IMR-90 (cell line): ENCODE measurements at regions not wholly inside any gene's neighbourhood (a gene's known extent, or its start where the extent isn't known, plus 50 kb on each side); places are given as distances from the start of the nearest gene placed in this dataset.
A peak's percentile ranks its signal among the peaks of the same experiment; 100 is the strongest.

ENCODE experiments used
- ATAC-seq: fragments of 200-7000 bp; cut with Tn5 transposase; 2 replicates; pipeline ENCODE4 v1.9.1; 2020; ENCODE audit warnings: low read depth, mild to moderate bottlenecking, moderate library complexity
- BruUV-seq: library from RNA; stranded (reverse); fragments of 400-500 nt; replicated peaks from 2 replicates; lab custom pipeline; 2021; lab: Mats Ljungman, UMichigan
- CTCF ChIA-PET: fragments of 300-600 bp; formaldehyde crosslinking; extraction: SDS; loops from one replicate; lab custom pipeline; 2021; ENCODE audit warnings: antibody characterized with exemption; lab: Yijun Ruan, JAX
- POLR2A ChIA-PET: fragments of 300-600 bp; sonication (Branson Sonifier 250); formaldehyde crosslinking; loops from one replicate; lab custom pipeline; 2022; ENCODE audit warnings: antibody characterized with exemption; ENCODE audit not compliant: unreplicated experiment; lab: Charles Lee
- DNase-seq: peaks from one replicate; pipeline ENCODE4 v3.0.0; 2013
- H2AFZ ChIP-seq: replicated peaks from 2 replicates; pipeline ENCODE3; 2013; ENCODE audit warnings: low read length, mild to moderate bottlenecking; ENCODE audit not compliant: poor library complexity
- H2AK5ac ChIP-seq: 2 replicates; pipeline ENCODE4 v1.6.1; 2013; ENCODE audit warnings: low read depth, low read length, inconsistent platforms
- H2AK9ac ChIP-seq: replicated peaks from 2 replicates; pipeline ENCODE3; 2013; ENCODE audit warnings: mild to moderate bottlenecking, low read depth, low read length, moderate library complexity; ENCODE audit not compliant: poor library complexity
- H2BK120ac ChIP-seq: 2 replicates; pipeline ENCODE4 v1.6.1; 2013; ENCODE audit warnings: low read depth, low read length, inconsistent platforms
- H2BK15ac ChIP-seq: 3 replicates; pipeline ENCODE4 v1.6.1; 2013; ENCODE audit warnings: low read depth, low read length, inconsistent platforms
- H2BK20ac ChIP-seq: 2 replicates; pipeline ENCODE4 v1.6.1; 2013; ENCODE audit warnings: low read depth, mild to moderate bottlenecking, inconsistent platforms, low read length, moderate library complexity
- H2BK5ac ChIP-seq: 2 replicates; pipeline ENCODE4 v1.6.1; 2013; ENCODE audit warnings: mild to moderate bottlenecking, low read depth, low read length, inconsistent platforms; ENCODE audit not compliant: poor library complexity, severe bottlenecking
- H3K14ac ChIP-seq: replicated peaks from 2 replicates; pipeline ENCODE4 v1.6.1; 2013; ENCODE audit warnings: low read depth, low read length, inconsistent platforms
- H3K18ac ChIP-seq: 2 replicates; pipeline ENCODE4 v1.6.1; 2013; ENCODE audit warnings: low read depth, low read length, control low read depth
- H3K23ac ChIP-seq: 2 replicates; pipeline ENCODE4 v1.6.1; 2013; ENCODE audit warnings: low read depth, low read length, inconsistent platforms
- H3K27ac ChIP-seq: 2 replicates; pipeline ENCODE4 v1.5.1; 2013; ENCODE audit warnings: mild to moderate bottlenecking, control low read depth, low read length; ENCODE audit not compliant: insufficient read depth
- H3K27me3 ChIP-seq: 2 replicates; pipeline ENCODE4 v1.6.1; 2013; ENCODE audit warnings: low read length; ENCODE audit not compliant: control insufficient read depth, insufficient read depth
- H3K36me3 ChIP-seq: 2 replicates; pipeline ENCODE4 v1.6.1; 2013; ENCODE audit warnings: low read length, mixed read lengths; ENCODE audit not compliant: control insufficient read depth, insufficient read depth
- H3K4ac ChIP-seq: 2 replicates; pipeline ENCODE4 v1.6.1; 2013; ENCODE audit warnings: low read depth, low read length, inconsistent platforms
- H3K4me1 ChIP-seq: 2 replicates; pipeline ENCODE4 v1.6.1; 2013; ENCODE audit warnings: low read length, mixed read lengths; ENCODE audit not compliant: control insufficient read depth, insufficient read depth
- H3K4me2 ChIP-seq: 2 replicates; pipeline ENCODE4 v1.6.1; 2013; ENCODE audit warnings: low read depth, mild to moderate bottlenecking, control low read depth, low read length, moderate library complexity
- H3K4me3 ChIP-seq: 2 replicates; pipeline ENCODE4 v1.5.1; 2013; ENCODE audit warnings: low read depth, mild to moderate bottlenecking, control low read depth, low read length, moderate library complexity; ENCODE audit not compliant: insufficient read depth
- H3K56ac ChIP-seq: 2 replicates; pipeline ENCODE4 v1.6.1; 2013; ENCODE audit warnings: low read length, inconsistent platforms; ENCODE audit not compliant: insufficient read depth; ENCODE audit errors: extremely low read depth
- H3K79me1 ChIP-seq, 2 experiments: 2 replicates each; pipeline ENCODE4 v1.6.1; 2013; ENCODE audit warnings: low read length in 2 of 2, inconsistent platforms in 1 of 2, low read depth in 1 of 2
- H3K9ac ChIP-seq: 2 replicates; pipeline ENCODE4 v1.6.1; 2013; ENCODE audit warnings: low read depth, low read length, control low read depth
- H3K9me1 ChIP-seq: 2 replicates; pipeline ENCODE4 v1.6.1; 2013; ENCODE audit warnings: low read length, inconsistent platforms; ENCODE audit not compliant: insufficient read depth
- H3K9me3 ChIP-seq: 2 replicates; pipeline ENCODE4 v1.6.1; 2013; ENCODE audit warnings: low read length; ENCODE audit not compliant: control insufficient read depth, insufficient read depth
- H4K20me1 ChIP-seq: 2 replicates; pipeline ENCODE4 v1.6.1; 2013; ENCODE audit warnings: low read length, inconsistent platforms; ENCODE audit not compliant: insufficient read depth
- H4K5ac ChIP-seq: 2 replicates; pipeline ENCODE4 v1.6.1; 2013; ENCODE audit warnings: mild to moderate bottlenecking, low read depth, low read length, control low read depth
- H4K8ac ChIP-seq, 2 experiments: 2 replicates each; pipeline ENCODE4 v1.6.1; 2013; ENCODE audit warnings: low read depth in 2 of 2, low read length in 2 of 2, control low read depth in 1 of 2, inconsistent platforms in 1 of 2
- H4K91ac ChIP-seq: 2 replicates; pipeline ENCODE4 v1.6.1; 2013; ENCODE audit warnings: low read depth, low read length, inconsistent platforms; ENCODE audit not compliant: insufficient read depth
- FOS ChIP-seq: fragments of 150-350 bp; IDR thresholded peaks from 2 replicates; pipeline ENCODE4 v1.6.1; 2016; ENCODE audit warnings: low read depth, low read length
- POLR2A ChIP-seq: IDR thresholded peaks from 2 replicates; pipeline ENCODE4 v1.6.1; 2012; ENCODE audit warnings: mild to moderate bottlenecking, low read depth, low read length
- RAD21 ChIP-seq: IDR thresholded peaks from 2 replicates; pipeline ENCODE4 v1.6.1; 2012; ENCODE audit warnings: low read length, improper control_type of control experiment
- WGBS, 2 experiments: methylation state at CpG; one replicate each; pipeline versions ENCODE4 v1.1.5 to v1.1.7; 2013; ENCODE audit warnings: missing lambda C conversion rate in 2 of 2; ENCODE audit not compliant: insufficient read length in 1 of 2; ENCODE audit errors: extremely low coverage in 2 of 2; 5-methylcytosine and 5-hydroxymethylcytosine counted together
- dilution Hi-C: fragments of 300-500 bp; cut with HindIII; formaldehyde crosslinking; loops from one replicate; pipeline ENCODE4 v1.14.3; 2018; ENCODE audit warnings: low sequenced_read_pairs; ENCODE audit not compliant: unreplicated experiment
- in situ Hi-C: fragments of 300-500 bp; cut with MboI; formaldehyde crosslinking; loops from 3 replicates; pipeline ENCODE4 v1.14.3; 2019; ENCODE audit warnings: low sequenced_read_pairs, inconsistent platforms, mixed read lengths
- intact Hi-C: fragments of 100-400 bp; cut with micrococcal nuclease; formaldehyde crosslinking; loops from 2 replicates; pipeline ENCODE4 v1.10.0; 2022

DNA sequence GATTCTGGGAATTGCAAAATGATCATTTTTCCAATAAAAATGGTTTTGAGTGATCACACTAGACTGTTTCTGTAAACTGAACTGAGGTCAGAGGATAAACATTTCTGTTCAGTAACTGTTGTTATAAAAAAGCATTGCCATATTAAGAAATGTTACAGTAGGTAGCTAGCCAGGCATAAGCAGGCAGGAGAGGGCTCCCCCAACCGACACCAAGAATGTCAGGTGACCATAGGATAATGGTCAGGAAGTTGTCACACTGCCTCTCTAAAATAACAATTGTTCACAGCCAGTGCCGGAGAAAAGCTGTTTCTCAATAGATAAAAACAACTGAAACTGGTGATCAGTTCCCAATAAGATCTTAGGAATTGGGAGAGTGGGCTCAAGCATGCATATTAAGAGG, 306.2 kb upstream of the SLIT2 start:
- no peak overlapping the region for H2AFZ ChIP-seq
- no peak overlapping the region for H4K91ac ChIP-seq
- no peak overlapping the region; the same call in 1 of the 2 replicates for H3K18ac ChIP-seq
- H3K23ac ChIP-seq, result no peak overlapping the region
- H2BK120ac ChIP-seq, result no peak overlapping the region
- no peak overlapping the region for H3K9ac ChIP-seq
- CTCF ChIA-PET, result no interaction called here
- ATAC-seq (peak; percentile 6), DNase-seq (peak; percentile 10)
- no peak overlapping the region for H2AK9ac ChIP-seq
- no peak overlapping the region for H2BK5ac ChIP-seq
- H4K20me1 ChIP-seq, result no peaks in the 10 kb centered on the region
- no peak overlapping the region for H3K4me3 ChIP-seq
- H3K14ac ChIP-seq, result no peak overlapping the region
- no peak overlapping the region for H3K4ac ChIP-seq
- H3K56ac ChIP-seq, result no peak overlapping the region
- no peaks in the 10 kb centered on the region for H3K79me1 ChIP-seq
- peak overlapping the region in 1 of 2 experiments; percentile 10; a peak in 1 of 4 replicates for H4K8ac ChIP-seq
- peaks cover 11% of the 10 kb centered on the region for H3K27me3 ChIP-seq
- in situ Hi-C loops (no loop called here), dilution Hi-C loops (no loop called here), intact Hi-C loops (no loop called here)
- WGBS, 2 experiments, result no CpG with 5 or more reads among the region's 2 CpGs
- H3K27ac ChIP-seq, result no peak overlapping the region
- BruUV-seq, result no TSS peak
- TF ChIP-seq FOS, result no peak
- no peak for TF ChIP-seq POLR2A
- TF ChIP-seq RAD21, result no peak
- peaks cover 13% of the 10 kb centered on the region for H3K4me1 ChIP-seq
- POLR2A ChIA-PET, result no interaction called here
- no peaks in the 10 kb centered on the region for H3K36me3 ChIP-seq
- H2BK15ac ChIP-seq, result no peak overlapping the region
- H3K9me1 ChIP-seq, result 0 out of 2 replicates have a peak, but pooled peaks cover 3% of the 10 kb centered on the region
- no peak overlapping the region for H2BK20ac ChIP-seq
- no peaks in the 10 kb centered on the region for H3K9me3 ChIP-seq
- no peak overlapping the region; the same call in 1 of the 2 replicates for H2AK5ac ChIP-seq
- H3K4me2 ChIP-seq, result peak overlapping the region; percentile 27; the same call in 1 of the 2 replicates
- H4K5ac ChIP-seq, result no peak overlapping the region
